SK-N-MC (cell line): ENCODE measurements at regions not wholly inside any gene's neighbourhood (a gene's known extent, or its start where the extent isn't known, plus 50 kb on each side); places are given as distances from the start of the nearest gene placed in this dataset.

ENCODE experiments used
- EZH2 ChIP-seq: fragments of 200-600 bp; sonication (generic); IDR thresholded peaks from one replicate; pipeline ENCODE4 v1.6.1; 2017; ENCODE audit warnings: antibody characterized with exemption
- FOXP2 ChIP-seq: optimal IDR thresholded peaks from 2 replicates; pipeline ENCODE3; 2011; ENCODE audit warnings: mild to moderate bottlenecking, moderate library complexity; ENCODE audit not compliant: insufficient read depth; ENCODE audit errors: extremely low read length, control extremely low read depth

- TF ChIP-seq FOXP2 (no peak), EZH2 (no peak)
Measured at GRCh38 chr3:127403795-127404194, 115.9 kb upstream of the PRR20G start.
